ENCODE measurements at regions not wholly inside any gene's neighbourhood (a gene's known extent, or its start where the extent isn't known, plus 50 kb on each side); places are given as distances from the start of the nearest gene placed in this dataset.

DNA sequence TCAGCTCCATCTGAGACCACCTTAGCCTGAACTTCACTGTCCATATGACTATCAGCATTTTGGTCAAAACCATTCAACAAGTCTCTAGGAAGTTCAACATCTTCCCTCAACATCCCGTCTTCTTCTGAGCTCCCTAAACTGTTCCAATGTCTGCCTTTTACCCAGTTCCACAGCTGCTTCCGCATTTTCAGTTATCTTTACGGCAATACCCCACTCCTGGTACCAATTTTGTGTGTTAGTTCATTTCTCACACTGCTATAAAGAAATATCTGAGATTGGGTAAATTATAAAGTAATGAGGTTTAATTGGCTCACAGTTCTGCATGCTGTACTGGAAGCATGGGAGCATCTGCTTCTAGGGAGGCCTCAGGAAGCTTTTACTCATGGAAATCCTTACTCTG lies 771.2 kb downstream of the SLITRK6 start:
- no peak for TF ChIP-seq EZH2 (IDR thresholded peaks at IDR 0.05; ENCODE audit: insufficient read depth, poor library complexity, severe bottlenecking)
- no peak for TF ChIP-seq EZH2phosphoT487 (IDR thresholded peaks at IDR 0.05; ENCODE audit: insufficient read depth, low read depth)
